ENCODE measurements at regions not wholly inside any gene's neighbourhood (a gene's known extent, or its start where the extent isn't known, plus 50 kb on each side); places are given as distances from the start of the nearest gene placed in this dataset.

GRCh38 chrX:13123247-13123856 is 78.9 kb upstream of the FAM9C start:
- no peak for TF ChIP-seq SP1 (IDR thresholded peaks at IDR 0.05)
- TF ChIP-seq HDGF (IDR thresholded peaks at IDR 0.05; ENCODE audit: borderline replicate concordance), result no peak
- TF ChIP-seq TARDBP (IDR thresholded peaks at IDR 0.05), result no peak
- no peak for TF ChIP-seq BHLHE40 (IDR thresholded peaks at IDR 0.05; ENCODE audit: borderline replicate concordance)
- TF ChIP-seq FOXA1 (IDR thresholded peaks at IDR 0.05), result no peak
- no peak for TF ChIP-seq ELF4 (IDR thresholded peaks at IDR 0.05)
- no peak for TF ChIP-seq ZNF384 (IDR thresholded peaks at IDR 0.05)
- TF ChIP-seq FOXM1 (IDR thresholded peaks at IDR 0.05; ENCODE audit: borderline replicate concordance), result no peak
- no peak for TF ChIP-seq NFRKB (IDR thresholded peaks at IDR 0.05)
- TF ChIP-seq ARNT (IDR thresholded peaks at IDR 0.05), result no peak
- no peak for TF ChIP-seq SUZ12 (IDR thresholded peaks at IDR 0.05)
- no peak for TF ChIP-seq L3MBTL2 (conservative IDR thresholded peaks at IDR 0.05)
- no peak for TF ChIP-seq LEF1 (IDR thresholded peaks at IDR 0.05; ENCODE audit: borderline replicate concordance)
